ENCODE measurements at regions not wholly inside any gene's neighbourhood (a gene's known extent, or its start where the extent isn't known, plus 50 kb on each side); places are given as distances from the start of the nearest gene placed in this dataset.

GRCh38 chr3:31048143-31048542 lies 153.7 kb upstream of the GADL1 start:
- no peak for DNase-seq

DNA sequence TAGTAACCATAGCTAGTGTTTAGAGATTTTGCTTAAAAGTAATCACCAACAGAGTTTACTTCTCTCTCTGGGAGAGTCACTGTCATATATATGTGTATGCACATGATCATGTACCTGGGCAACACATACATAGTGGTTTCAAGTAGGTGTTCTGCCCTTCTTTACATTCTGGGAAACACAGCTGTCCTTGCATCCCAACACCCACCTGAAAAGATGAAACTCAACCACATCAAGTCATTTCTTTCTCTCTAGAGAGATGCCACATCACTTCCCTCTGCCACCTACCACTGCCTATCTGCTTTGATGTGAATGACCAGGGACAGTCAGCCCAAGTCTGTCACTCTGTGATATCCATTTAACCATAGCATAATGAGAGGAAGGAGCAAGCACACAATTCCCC lies 155.8 kb upstream of the GADL1 start:
- no peak for DNase-seq

DNA sequence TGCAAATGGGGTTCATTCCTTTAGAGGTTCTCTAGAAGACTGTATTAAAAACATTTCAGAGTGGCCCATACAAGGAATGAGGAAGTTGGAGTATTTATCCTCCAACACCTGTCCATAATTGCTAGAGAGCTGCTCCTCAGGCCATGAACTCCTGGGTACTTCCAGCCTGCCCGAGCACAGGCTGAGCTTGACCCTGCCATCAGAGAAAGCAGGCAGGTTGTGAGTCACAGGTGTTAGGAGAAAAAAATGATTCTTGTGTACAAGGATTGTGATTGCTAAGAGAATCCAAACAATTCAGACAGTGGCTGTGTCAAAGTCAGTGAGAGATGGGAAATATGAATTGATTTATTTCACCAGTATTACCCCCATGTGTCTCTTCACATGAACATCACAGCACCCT lies 156.8 kb upstream of the GADL1 start:
- DNase-seq: no peak

DNA sequence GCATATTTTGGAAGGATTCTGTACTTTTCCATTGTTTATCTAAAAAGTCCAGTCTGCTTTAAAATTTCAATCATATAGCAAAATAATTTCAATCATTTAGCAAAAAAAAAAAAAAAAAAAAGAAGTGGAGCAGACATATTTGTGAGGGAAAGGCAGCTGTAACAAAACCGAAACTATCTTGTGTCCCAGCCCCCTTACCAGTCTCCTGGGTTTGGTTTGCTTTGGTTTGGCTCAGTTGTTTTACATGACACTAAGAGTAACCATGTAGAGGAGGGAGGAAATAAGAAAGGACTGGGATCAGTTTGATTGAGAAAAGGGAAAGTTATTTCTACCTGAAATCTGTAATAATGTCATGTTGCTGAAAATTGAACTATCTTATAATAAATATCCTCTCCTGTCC lies 158.8 kb upstream of the GADL1 start:
- no peak for DNase-seq

- DNase-seq: no peak
Observed at GRCh38 chr3:31054032-31054431, 159.6 kb upstream of the GADL1 start.

- DNase-seq: no peak
Observed at GRCh38 chr3:31055757-31056156, 161.3 kb upstream of the GADL1 start.

DNA sequence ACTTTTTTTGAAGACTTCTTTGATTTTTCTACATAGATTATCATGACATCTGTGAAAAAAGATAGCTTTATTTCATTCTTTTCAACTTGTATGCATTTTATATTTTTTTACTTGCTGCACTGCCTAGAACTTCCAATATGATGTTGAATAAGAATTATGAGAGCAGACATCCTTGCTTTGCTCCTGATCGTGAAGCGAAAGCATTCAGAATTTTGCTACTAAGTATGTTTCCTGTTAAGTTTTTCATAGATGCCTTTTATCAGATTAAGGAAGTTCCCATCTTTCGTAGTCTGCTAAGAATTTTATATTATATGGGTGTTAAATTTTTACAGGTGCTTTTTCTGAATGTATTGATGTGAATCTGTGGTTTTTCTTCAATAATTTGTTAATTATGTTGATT lies 163.4 kb upstream of the GADL1 start:
- no peak for DNase-seq

GRCh38 chr3:31064021-31064420 lies 169.6 kb upstream of the GADL1 start:
- no peak for DNase-seq

GRCh38 chr3:31065765-31066164 lies 171.3 kb upstream of the GADL1 start:
- DNase-seq: no peak

DNA sequence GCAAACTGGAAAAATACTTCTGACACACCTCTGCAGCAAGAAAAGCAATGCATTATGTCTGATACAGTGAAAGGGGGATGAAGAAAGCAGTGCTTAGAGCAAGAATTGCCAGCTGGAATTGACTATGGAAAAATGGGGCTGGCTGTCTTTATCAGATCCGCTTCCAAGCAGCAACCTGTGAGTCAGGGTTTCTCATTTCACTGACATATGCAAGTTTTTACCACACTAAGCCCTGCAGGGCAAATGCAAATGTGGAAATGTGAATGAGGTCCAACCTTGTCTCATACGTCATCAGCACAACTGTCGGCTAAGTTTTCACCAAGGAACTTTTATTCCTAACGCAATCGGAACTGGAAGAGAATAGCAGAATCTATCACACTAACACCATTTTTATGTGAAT lies 172.5 kb upstream of the GADL1 start:
- DNase-seq: no peak

- no peak for DNase-seq
Observed at GRCh38 chr3:31075471-31075870, 181.0 kb upstream of the GADL1 start.

DNA sequence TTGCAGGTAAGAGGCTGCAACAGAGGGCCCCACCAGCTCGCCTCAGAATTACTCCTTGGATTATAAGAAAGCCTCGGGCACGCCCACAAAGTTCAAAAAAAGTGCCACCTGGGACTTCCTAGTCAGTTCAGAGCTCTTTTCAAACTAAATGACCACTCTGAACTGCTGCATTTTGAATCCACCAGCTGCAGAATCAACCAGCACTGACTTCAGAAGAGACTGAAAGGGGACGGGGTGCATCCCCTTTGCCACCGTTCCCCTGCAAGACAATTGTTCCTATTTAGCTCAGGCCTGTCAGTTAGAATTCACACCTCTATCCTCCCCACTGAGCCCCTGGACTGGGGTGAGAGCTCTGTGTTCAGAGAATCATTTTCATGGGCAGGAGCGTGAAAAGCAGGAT lies 181.4 kb upstream of the GADL1 start:
- no peak for DNase-seq

- DNase-seq: no peak
Observed at GRCh38 chr3:31077021-31077601, 182.7 kb upstream of the GADL1 start.

DNA sequence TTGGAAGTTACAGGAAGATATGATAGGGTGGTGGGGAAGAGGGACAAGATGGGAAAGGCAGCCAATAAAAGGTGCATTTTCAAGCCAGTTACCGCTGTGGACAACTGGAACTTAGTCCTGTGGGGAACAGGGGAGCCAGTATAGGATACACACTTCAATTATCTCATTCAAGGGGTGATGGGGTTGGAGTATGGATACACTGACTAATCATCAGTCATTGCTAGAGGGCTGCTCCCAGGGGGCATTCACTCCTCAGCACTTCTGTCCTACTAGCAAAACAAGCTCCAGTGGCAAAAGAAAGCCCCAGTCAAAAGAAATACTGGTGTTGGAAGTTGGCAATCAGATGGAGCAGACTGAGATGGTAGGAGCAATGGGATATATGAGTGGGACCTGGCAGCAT lies 183.4 kb upstream of the GADL1 start:
- DNase-seq: no peak

DNA sequence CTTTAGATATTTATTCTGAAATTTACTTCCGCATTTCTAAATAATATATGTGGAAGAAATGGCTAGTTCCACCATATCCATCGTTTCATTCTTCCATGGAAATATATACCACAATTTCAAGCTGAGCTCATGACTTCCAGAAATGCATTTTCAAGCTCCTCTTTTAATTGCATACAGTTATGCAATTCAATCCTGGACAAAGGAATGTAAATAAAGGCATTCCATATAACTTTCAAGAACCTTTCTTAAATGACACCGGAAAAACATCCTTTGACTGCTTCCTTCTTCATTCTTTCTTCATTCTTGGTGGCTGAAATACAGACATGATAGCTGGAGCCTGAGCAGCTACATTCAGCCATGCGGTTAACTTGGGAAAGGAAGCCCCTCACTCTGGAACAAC lies 185.2 kb upstream of the GADL1 start:
- no peak for DNase-seq

- no peak for DNase-seq
Observed at GRCh38 chr3:31081018-31081662, 186.7 kb upstream of the GADL1 start.

GRCh38 chr3:31086148-31086547 lies 191.7 kb upstream of the GADL1 start:
- no peak for DNase-seq

- no peak for DNase-seq
Observed at GRCh38 chr3:31086698-31087097, 192.2 kb upstream of the GADL1 start.

- no peak for DNase-seq
Observed at GRCh38 chr3:31091748-31092147, 197.3 kb upstream of the GADL1 start.

DNA sequence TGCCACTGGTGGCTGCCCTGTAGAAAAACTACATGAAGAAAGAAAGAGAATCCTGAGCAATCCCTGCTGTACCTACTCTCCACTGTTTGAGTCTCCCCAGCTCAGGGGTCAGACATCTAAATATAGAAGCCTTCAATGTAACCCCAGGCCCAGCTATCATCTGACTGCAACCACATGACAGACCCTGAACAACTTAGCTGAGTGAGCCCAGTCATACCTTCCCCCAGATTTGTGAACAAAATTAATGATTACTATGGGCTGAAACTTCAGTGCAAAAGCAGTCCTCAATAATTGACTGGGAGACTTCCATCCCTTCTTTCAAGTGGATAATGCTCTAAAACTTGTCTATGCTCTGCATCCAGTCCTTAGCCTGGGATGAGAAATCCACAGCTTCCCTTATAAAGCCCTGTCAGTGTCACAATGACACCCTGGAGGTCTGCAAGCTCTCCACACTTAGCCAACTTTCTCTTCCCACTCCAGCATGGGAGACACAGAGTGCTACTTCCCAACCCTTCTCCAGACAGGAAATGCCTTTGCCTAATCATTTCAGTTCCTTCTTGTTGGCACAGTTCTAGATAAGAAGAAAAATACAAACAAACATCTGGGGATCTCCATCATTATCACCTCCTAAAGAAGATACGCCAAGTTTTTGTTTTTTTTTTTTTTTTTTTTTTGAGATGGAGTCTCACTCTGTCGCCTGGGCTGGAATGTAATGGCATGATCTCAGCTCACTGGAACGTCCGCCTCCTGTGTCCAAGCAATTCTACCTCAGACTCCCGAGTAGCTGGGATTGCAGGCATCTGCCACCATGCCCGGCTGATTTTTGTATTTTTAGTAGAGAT lies 198.5 kb upstream of the GADL1 start:
- no peak for DNase-seq

DNA sequence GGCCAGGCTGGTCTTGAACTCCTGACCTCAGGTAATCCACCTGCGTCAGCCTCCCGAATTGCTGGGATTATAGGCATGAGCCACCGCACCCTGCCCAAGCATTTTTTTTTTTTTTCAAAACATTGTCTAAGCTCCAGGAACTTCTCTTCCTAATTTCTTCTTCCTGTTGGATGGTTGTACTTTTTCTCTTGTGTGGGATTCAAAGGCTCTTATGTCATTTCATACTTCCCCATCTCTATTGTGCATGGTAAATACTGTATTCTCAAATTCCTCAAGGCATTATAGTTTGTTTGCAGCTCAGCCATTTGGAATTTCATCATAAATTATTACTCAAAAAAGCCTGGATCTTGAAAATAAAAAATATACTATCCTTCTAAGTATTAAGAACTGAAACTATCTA lies 199.1 kb upstream of the GADL1 start:
- DNase-seq: no peak

DNA sequence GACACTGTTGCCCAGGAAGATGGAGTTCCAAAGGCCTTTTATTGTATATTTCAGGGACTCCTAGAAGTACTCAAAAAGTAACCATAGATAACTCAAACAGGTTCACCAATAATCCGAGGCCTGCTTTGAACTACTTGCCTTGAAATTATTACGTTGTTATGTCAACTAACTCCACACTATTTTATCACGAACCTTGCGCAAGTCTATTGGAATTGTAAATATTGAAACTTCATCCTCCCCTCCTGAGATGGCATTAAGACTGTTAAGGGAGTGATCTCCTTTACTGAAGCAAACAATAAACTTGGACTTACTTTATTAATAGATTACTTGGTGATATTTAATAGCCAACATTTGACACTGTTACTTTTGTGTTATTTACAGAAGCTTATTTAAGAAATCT lies 199.6 kb upstream of the GADL1 start:
- DNase-seq: no peak

DNA sequence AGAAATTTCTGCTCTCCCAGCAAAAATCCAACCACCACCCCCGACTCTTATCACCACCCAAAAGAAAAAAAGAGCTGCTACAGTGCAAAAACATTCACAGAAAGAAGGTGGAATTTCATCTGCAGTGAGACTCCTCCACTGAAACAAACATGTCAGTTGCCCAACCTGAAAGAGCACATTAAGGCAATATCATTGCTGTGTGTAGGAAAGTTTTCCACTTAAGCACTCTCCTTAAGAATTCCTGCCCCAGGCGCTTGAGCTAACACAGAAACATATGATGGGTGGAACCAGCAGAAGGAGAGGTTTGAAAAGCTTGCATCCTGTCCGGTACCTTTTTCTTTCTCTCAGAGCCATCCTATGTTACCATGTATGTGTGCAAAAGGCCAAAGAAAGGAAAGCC lies 200.8 kb upstream of the GADL1 start:
- no peak for DNase-seq

Measured in amygdala (tissue), 56 donors.